SK-N-SH treated with all-trans-retinoic acid at 6 μM for 48 hours (cell line): ENCODE measurements at regions not wholly inside any gene's neighbourhood (a gene's known extent, or its start where the extent isn't known, plus 50 kb on each side); places are given as distances from the start of the nearest gene placed in this dataset.

ENCODE experiments used
- ATAC-seq: fragments of 200-7000 bp; cut with Tn5 transposase; 3 replicates; pipeline ENCODE4 v1.9.1; 2020; ENCODE audit warnings: mild to moderate bottlenecking, moderate library complexity
- ARNTL ChIP-seq: fragments of 450-650 bp; formaldehyde crosslinking; IDR thresholded peaks from 2 replicates; pipeline ENCODE4 v1.5.0; 2020; ENCODE audit warnings: low read depth, mild to moderate bottlenecking, moderate library complexity, borderline replicate concordance
- CSDC2 ChIP-seq: fragments of 250-450 bp; sonication (Bioruptor Pico); IDR thresholded peaks from 2 replicates; pipeline ENCODE4 v1.5.0; 2020; ENCODE audit warnings: mild to moderate bottlenecking, moderate library complexity
- ESRRG ChIP-seq: fragments of 250-450 bp; sonication (Bioruptor Pico); IDR thresholded peaks from 2 replicates; pipeline ENCODE4 v1.6.1; 2021; ENCODE audit warnings: mild to moderate bottlenecking
- GLIS3 ChIP-seq: fragments of 250-450 bp; sonication (Bioruptor Pico); IDR thresholded peaks from 2 replicates; pipeline ENCODE4 v1.5.0; 2020; ENCODE audit warnings: mild to moderate bottlenecking, moderate library complexity
- ISL1 ChIP-seq: fragments of 250-450 bp; sonication (Bioruptor Pico); IDR thresholded peaks from 2 replicates; pipeline ENCODE4 v2.1.2; 2022; ENCODE audit warnings: mild to moderate bottlenecking, moderate library complexity
- OSR1 ChIP-seq: fragments of 250-450 bp; sonication (Bioruptor Pico); IDR thresholded peaks from 2 replicates; pipeline ENCODE4 v1.8.0; 2022; ENCODE audit warnings: moderate library complexity, mild to moderate bottlenecking, inconsistent platforms
- PPARA ChIP-seq: fragments of 250-450 bp; sonication (Bioruptor Pico); IDR thresholded peaks from 2 replicates; pipeline ENCODE4 v1.5.0; 2020; ENCODE audit warnings: mild to moderate bottlenecking, borderline replicate concordance
- RARB ChIP-seq: fragments of 250-450 bp; sonication (Bioruptor Pico); IDR thresholded peaks from 2 replicates; pipeline ENCODE4 v1.8.0; 2021; ENCODE audit warnings: mild to moderate bottlenecking, moderate library complexity
- SNAI2 ChIP-seq: fragments of 250-450 bp; sonication (Bioruptor Pico); IDR thresholded peaks from 2 replicates; pipeline ENCODE4 v1.5.0; 2020; ENCODE audit warnings: mild to moderate bottlenecking, moderate library complexity
- TCF4 ChIP-seq: fragments of 250-450 bp; sonication (Bioruptor Pico); IDR thresholded peaks from 2 replicates; pipeline ENCODE4 v1.8.0; 2021; ENCODE audit warnings: mild to moderate bottlenecking, moderate library complexity, borderline replicate concordance
- TOX ChIP-seq: fragments of 250-450 bp; sonication (Bioruptor Pico); IDR thresholded peaks from 2 replicates; pipeline ENCODE4 v1.8.0; 2021; ENCODE audit warnings: mild to moderate bottlenecking, moderate library complexity, borderline replicate concordance
- ZC3H10 ChIP-seq: fragments of 250-450 bp; sonication (Bioruptor Pico); IDR thresholded peaks from 2 replicates; pipeline ENCODE4 v1.5.1; 2021; ENCODE audit warnings: mild to moderate bottlenecking, moderate library complexity
- ZFP3 ChIP-seq: fragments of 250-450 bp; sonication (Bioruptor Pico); IDR thresholded peaks from 2 replicates; pipeline ENCODE4 v1.5.0; 2020; ENCODE audit warnings: mild to moderate bottlenecking, moderate library complexity
- ZFP30 ChIP-seq: fragments of 450-650 bp; formaldehyde crosslinking; IDR thresholded peaks from 2 replicates; pipeline ENCODE4 v1.5.0; 2022; ENCODE audit warnings: mild to moderate bottlenecking, moderate library complexity
- ZNF565 ChIP-seq: fragments of 450-650 bp; formaldehyde crosslinking; conservative IDR thresholded peaks from 2 replicates; pipeline ENCODE4 v1.5.0; 2020; ENCODE audit warnings: low read depth, mild to moderate bottlenecking, moderate library complexity
- ZNF70 ChIP-seq: fragments of 450-650 bp; formaldehyde crosslinking; IDR thresholded peaks from 2 replicates; pipeline ENCODE4 v1.5.0; 2020; ENCODE audit warnings: mild to moderate bottlenecking, moderate library complexity
- ZNF8 ChIP-seq: fragments of 450-650 bp; formaldehyde crosslinking; IDR thresholded peaks from 2 replicates; pipeline ENCODE4 v1.5.0; 2020; ENCODE audit warnings: mild to moderate bottlenecking, moderate library complexity
- TF ChIP-seq, protein P1 (sequence below): fragments of 250-450 bp; sonication (Bioruptor Pico); IDR thresholded peaks from 2 replicates; pipeline ENCODE4 v1.5.0; 2020; ENCODE audit warnings: mild to moderate bottlenecking, moderate library complexity
- TF ChIP-seq, protein P2 (sequence below): fragments of 250-450 bp; sonication (Bioruptor Pico); IDR thresholded peaks from 2 replicates; pipeline ENCODE4 v1.8.0; 2021; ENCODE audit warnings: low read depth, mild to moderate bottlenecking, moderate library complexity, borderline replicate concordance
- TF ChIP-seq, protein P3 (sequence below): fragments of 250-450 bp; sonication (Bioruptor Pico); IDR thresholded peaks from 2 replicates; pipeline ENCODE4 v1.5.1; 2021; ENCODE audit warnings: mild to moderate bottlenecking, moderate library complexity

DNA sequence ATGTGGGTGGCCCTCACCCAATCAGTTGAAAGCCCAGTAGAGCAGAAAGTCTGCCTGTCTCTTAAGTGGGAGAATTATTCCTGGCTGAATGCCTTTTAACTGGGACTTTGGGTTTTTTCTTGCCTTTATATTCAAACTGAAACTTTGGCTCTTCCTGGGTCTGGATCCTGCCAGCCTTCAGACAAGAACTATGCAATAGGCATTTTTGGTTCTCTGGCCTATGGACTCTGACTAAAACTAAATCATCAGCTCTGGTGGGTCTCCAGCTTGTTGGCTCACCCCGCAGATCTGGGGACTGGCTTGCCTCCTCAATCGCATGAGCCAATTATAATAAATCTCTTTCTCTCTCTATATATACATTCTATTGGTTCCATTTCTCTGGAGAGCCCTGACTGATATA lies 173.0 kb upstream of the IGF1 start:
- TF ChIP-seq ZFP3 (CRISPR knock-in tag) = no peak
- TF ChIP-seq PPARA (CRISPR knock-in tag) = no peak
- TF ChIP-seq GLIS3 (CRISPR knock-in tag) = no peak
- TF ChIP-seq ZNF70 = no peak
- TF ChIP-seq, protein P1, sequence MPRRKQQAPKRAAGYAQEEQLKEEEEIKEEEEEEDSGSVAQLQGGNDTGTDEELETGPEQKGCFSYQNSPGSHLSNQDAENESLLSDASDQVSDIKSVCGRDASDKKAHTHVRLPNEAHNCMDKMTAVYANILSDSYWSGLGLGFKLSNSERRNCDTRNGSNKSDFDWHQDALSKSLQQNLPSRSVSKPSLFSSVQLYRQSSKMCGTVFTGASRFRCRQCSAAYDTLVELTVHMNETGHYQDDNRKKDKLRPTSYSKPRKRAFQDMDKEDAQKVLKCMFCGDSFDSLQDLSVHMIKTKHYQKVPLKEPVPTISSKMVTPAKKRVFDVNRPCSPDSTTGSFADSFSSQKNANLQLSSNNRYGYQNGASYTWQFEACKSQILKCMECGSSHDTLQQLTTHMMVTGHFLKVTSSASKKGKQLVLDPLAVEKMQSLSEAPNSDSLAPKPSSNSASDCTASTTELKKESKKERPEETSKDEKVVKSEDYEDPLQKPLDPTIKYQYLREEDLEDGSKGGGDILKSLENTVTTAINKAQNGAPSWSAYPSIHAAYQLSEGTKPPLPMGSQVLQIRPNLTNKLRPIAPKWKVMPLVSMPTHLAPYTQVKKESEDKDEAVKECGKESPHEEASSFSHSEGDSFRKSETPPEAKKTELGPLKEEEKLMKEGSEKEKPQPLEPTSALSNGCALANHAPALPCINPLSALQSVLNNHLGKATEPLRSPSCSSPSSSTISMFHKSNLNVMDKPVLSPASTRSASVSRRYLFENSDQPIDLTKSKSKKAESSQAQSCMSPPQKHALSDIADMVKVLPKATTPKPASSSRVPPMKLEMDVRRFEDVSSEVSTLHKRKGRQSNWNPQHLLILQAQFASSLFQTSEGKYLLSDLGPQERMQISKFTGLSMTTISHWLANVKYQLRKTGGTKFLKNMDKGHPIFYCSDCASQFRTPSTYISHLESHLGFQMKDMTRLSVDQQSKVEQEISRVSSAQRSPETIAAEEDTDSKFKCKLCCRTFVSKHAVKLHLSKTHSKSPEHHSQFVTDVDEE = no peak
- no peak for TF ChIP-seq TCF4 (CRISPR knock-in tag)
- TF ChIP-seq ZC3H10 (CRISPR knock-in tag) = no peak
- no peak for TF ChIP-seq TOX
- TF ChIP-seq SNAI2 (CRISPR knock-in tag) = no peak
- no peak for TF ChIP-seq ZFP30 (CRISPR knock-in tag)
- TF ChIP-seq, protein P2, sequence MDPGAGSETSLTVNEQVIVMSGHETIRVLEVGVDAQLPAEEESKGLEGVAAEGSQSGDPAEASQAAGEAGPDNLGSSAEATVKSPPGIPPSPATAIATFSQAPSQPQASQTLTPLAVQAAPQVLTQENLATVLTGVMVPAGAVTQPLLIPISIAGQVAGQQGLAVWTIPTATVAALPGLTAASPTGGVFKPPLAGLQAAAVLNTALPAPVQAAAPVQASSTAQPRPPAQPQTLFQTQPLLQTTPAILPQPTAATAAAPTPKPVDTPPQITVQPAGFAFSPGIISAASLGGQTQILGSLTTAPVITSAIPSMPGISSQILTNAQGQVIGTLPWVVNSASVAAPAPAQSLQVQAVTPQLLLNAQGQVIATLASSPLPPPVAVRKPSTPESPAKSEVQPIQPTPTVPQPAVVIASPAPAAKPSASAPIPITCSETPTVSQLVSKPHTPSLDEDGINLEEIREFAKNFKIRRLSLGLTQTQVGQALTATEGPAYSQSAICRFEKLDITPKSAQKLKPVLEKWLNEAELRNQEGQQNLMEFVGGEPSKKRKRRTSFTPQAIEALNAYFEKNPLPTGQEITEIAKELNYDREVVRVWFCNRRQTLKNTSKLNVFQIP (CRISPR knock-in tag) = no peak
- TF ChIP-seq ZNF565 (CRISPR knock-in tag) = no peak
- TF ChIP-seq ESRRG (CRISPR knock-in tag) = no peak
- no peak for TF ChIP-seq OSR1 (CRISPR knock-in tag)
- TF ChIP-seq, protein P3, sequence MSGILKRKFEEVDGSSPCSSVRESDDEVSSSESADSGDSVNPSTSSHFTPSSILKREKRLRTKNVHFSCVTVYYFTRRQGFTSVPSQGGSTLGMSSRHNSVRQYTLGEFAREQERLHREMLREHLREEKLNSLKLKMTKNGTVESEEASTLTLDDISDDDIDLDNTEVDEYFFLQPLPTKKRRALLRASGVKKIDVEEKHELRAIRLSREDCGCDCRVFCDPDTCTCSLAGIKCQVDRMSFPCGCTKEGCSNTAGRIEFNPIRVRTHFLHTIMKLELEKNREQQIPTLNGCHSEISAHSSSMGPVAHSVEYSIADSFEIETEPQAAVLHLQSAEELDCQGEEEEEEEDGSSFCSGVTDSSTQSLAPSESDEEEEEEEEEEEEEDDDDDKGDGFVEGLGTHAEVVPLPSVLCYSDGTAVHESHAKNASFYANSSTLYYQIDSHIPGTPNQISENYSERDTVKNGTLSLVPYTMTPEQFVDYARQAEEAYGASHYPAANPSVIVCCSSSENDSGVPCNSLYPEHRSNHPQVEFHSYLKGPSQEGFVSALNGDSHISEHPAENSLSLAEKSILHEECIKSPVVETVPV (CRISPR knock-in tag) = no peak
- no peak for ATAC-seq

DNA sequence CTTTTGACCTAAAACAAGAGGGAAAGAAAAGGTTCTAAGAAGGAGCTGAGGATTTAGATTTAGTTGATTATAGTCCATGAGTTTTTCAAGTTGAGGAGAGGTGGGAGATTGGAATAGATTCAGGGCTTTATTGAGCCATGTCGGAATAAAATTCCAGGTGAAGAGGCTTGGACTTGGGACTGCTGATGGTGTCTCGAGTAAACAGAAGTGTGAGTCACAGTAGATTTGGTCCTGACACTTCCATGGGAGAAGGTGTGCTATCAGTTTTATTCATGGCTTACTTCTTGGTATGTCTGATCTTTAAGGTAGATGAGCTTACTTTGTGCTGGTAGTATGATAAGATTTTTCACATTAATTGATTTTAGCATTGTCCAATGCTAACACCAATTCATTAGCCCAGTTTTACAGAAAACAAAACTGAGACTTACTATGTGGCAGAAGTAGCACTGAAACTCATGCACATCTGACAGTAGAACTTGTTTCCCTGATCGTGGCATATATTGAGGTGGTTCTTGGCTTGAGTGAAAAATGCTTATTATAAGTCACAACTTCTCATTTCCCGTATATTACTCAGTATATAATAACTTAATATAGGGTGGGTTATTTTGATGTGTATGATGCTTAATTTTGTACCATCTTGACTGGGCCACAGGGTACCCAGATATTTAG lies 172.4 kb upstream of the IGF1 start:
- no peak for ATAC-seq
- no peak for TF ChIP-seq ZNF8 (CRISPR knock-in tag)
- no peak for TF ChIP-seq ARNTL

DNA sequence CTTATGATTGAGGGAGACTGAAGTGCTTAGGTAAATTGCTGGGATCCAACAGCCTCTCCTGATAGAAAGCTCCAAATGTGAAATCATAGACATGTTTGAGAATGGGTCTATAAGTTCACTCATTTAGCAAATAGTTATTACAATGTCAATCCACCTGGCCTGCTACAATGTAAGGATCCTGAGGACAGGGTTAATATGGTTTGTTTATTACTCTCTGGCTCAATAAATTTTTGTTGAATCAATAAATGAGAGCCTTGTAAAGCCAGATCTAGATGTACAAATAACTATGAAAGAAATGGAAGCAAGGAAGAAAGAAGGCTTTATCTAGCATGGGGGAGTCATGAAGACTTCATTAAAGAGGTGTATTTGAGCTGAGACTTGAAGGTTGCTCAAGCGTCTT lies 165.6 kb upstream of the IGF1 start:
- ATAC-seq = no peak
- TF ChIP-seq, protein P3 (CRISPR knock-in tag) = no peak
- TF ChIP-seq, protein P2 (CRISPR knock-in tag) = no peak

DNA sequence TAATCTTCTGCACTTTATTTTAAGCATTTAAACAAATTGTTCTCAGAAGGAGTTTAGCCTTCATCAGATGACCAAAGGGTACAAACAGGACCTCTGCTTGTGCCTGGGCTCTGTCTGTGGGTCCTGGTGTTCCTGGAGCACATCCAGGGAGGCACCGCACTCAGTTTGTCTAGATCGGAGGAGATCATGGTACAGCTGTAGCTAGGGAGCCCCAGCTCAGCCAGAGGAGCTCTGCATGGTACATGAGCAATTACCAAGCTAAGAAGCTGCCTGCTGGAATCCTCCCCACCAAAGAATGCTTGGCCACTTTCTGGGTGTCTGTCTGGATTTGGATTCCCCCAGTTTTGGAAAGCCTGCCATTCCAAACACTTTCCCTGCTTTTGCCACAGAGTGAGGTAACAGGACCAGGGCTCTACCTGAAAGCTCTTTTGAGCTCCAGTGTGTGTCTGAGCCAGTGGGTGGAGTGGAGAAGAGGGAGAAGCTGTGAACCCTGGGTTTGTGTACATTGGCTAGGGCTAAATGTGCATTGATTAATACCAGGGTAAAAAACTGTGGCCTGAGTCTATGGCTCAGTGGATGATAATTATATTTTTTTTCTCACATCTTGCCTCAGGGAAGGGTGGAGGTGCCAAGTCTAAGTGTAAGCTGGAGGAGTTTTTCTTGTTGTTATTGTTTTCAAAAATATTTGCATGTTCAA lies 163.7 kb upstream of the IGF1 start:
- TF ChIP-seq ZFP30 (CRISPR knock-in tag) = no peak
- TF ChIP-seq ISL1 (CRISPR knock-in tag) = no peak
- no peak for TF ChIP-seq OSR1 (CRISPR knock-in tag)
- TF ChIP-seq ZFP3 (CRISPR knock-in tag) = no peak
- no peak for TF ChIP-seq ESRRG (CRISPR knock-in tag)
- no peak for TF ChIP-seq TCF4 (CRISPR knock-in tag)
- TF ChIP-seq CSDC2 (CRISPR knock-in tag) = no peak
- no peak for TF ChIP-seq ZNF8 (CRISPR knock-in tag)
- TF ChIP-seq PPARA (CRISPR knock-in tag) = no peak
- TF ChIP-seq RARB = no peak
- no peak for TF ChIP-seq ZNF70
- TF ChIP-seq ARNTL = no peak
- TF ChIP-seq GLIS3 (CRISPR knock-in tag) = no peak
- TF ChIP-seq, protein P3 (CRISPR knock-in tag) = no peak
- ATAC-seq = no peak
